H9 (cell line): ENCODE measurements at regions not wholly inside any gene's neighbourhood (a gene's known extent, or its start where the extent isn't known, plus 50 kb on each side); places are given as distances from the start of the nearest gene placed in this dataset.

Experiments
- DNase-seq: peaks from one replicate; pipeline ENCODE4 v3.0.0-alpha.2; 2017
- H2AFZ ChIP-seq: one replicate; pipeline ENCODE4 v1.6.1; 2013; ENCODE audit warnings: mild to moderate bottlenecking, low read length, control low read depth, moderate library complexity
- H2AK5ac ChIP-seq: 2 replicates; pipeline ENCODE4 v1.6.1; 2013; ENCODE audit warnings: low read length, control low read depth, mixed read lengths; ENCODE audit not compliant: insufficient read length
- H2BK120ac ChIP-seq: one replicate; pipeline ENCODE4 v1.6.1; 2013; ENCODE audit warnings: low read depth, mild to moderate bottlenecking, low read length, control low read depth, inconsistent platforms; ENCODE audit not compliant: poor library complexity, severe bottlenecking
- H2BK12ac ChIP-seq: 2 replicates; pipeline ENCODE4 v1.6.1; 2013; ENCODE audit warnings: low read length, control low read depth, mixed read lengths, low read depth; ENCODE audit not compliant: insufficient read length
- H2BK15ac ChIP-seq: 2 replicates; pipeline ENCODE4 v1.6.1; 2013; ENCODE audit warnings: low read depth, low read length, control low read depth
- H2BK20ac ChIP-seq: one replicate; pipeline ENCODE4 v1.6.1; 2013; ENCODE audit warnings: low read depth, mild to moderate bottlenecking, low read length, control low read depth, inconsistent platforms; ENCODE audit not compliant: poor library complexity, severe bottlenecking
- H2BK5ac ChIP-seq: 2 replicates; pipeline ENCODE4 v1.6.1; 2013; ENCODE audit warnings: low read length, control low read depth, mixed read lengths; ENCODE audit not compliant: insufficient read length
- H3K14ac ChIP-seq: 2 replicates; pipeline ENCODE4 v1.6.1; 2013; ENCODE audit warnings: low read length, control low read depth; ENCODE audit not compliant: insufficient read depth
- H3K18ac ChIP-seq: 2 replicates; pipeline ENCODE4 v1.6.1; 2013; ENCODE audit warnings: low read depth, mild to moderate bottlenecking, mixed read lengths, low read length, control low read depth; ENCODE audit not compliant: insufficient read length
- H3K23ac ChIP-seq: 2 replicates; pipeline ENCODE4 v1.6.1; 2013; ENCODE audit warnings: low read length, control low read depth, mixed read lengths, low read depth; ENCODE audit not compliant: insufficient read length
- H3K23me2 ChIP-seq: 2 replicates; pipeline ENCODE4 v1.6.1; 2013; ENCODE audit warnings: low read depth, mild to moderate bottlenecking, mixed read lengths, low read length, control low read depth; ENCODE audit not compliant: insufficient read length, poor library complexity, severe bottlenecking
- H3K27ac ChIP-seq: 2 replicates; pipeline ENCODE4 v1.5.1; 2013; ENCODE audit warnings: low read length, control low read depth, mixed read lengths, low read depth; ENCODE audit not compliant: insufficient read length
- H3K27me3 ChIP-seq: 2 replicates; pipeline ENCODE4 v1.6.1; 2013; ENCODE audit warnings: low read length, control low read depth, inconsistent platforms; ENCODE audit not compliant: insufficient read depth
- H3K4ac ChIP-seq: 2 replicates; pipeline ENCODE4 v1.6.1; 2013; ENCODE audit warnings: low read depth, mild to moderate bottlenecking, control low read depth, inconsistent platforms, low read length, moderate library complexity
- H3K4me1 ChIP-seq: 2 replicates; pipeline ENCODE4 v1.6.1; 2013; ENCODE audit warnings: low read length, control low read depth, inconsistent platforms; ENCODE audit not compliant: insufficient read depth
- H3K4me2 ChIP-seq: 2 replicates; pipeline ENCODE4 v1.6.1; 2013; ENCODE audit warnings: low read length, control low read depth, mixed read lengths; ENCODE audit not compliant: insufficient read length, insufficient read depth
- H3K56ac ChIP-seq: 2 replicates; pipeline ENCODE4 v1.6.1; 2013; ENCODE audit warnings: low read depth, mild to moderate bottlenecking, mixed read lengths, low read length, control low read depth; ENCODE audit not compliant: insufficient read length
- H3K79me1 ChIP-seq: 2 replicates; pipeline ENCODE4 v1.6.1; 2013; ENCODE audit warnings: low read depth, mild to moderate bottlenecking, moderate library complexity, low read length, control low read depth, inconsistent platforms; ENCODE audit not compliant: insufficient read depth, poor library complexity, severe bottlenecking
- H3K79me2 ChIP-seq: 2 replicates; pipeline ENCODE4 v1.6.1; 2013; ENCODE audit warnings: low read length, control low read depth, inconsistent platforms; ENCODE audit not compliant: insufficient read depth
- H3K9ac ChIP-seq: 2 replicates; pipeline ENCODE4 v1.6.1; 2013; ENCODE audit warnings: low read length, control low read depth, mixed read lengths; ENCODE audit not compliant: insufficient read length; ENCODE audit errors: extremely low read depth
- H3K9me3 ChIP-seq: one replicate; pipeline ENCODE4 v1.6.1; 2013; ENCODE audit warnings: low read depth, low read length, inconsistent platforms; ENCODE audit not compliant: control insufficient read depth
- H3T11ph ChIP-seq: one replicate; pipeline ENCODE4 v1.6.1; 2013; ENCODE audit warnings: mild to moderate bottlenecking, low read length, control low read depth, inconsistent platforms
- H4K20me1 ChIP-seq: one replicate; pipeline ENCODE4 v1.6.1; 2013; ENCODE audit not compliant: control insufficient read depth, insufficient read length, insufficient read depth
- H4K5ac ChIP-seq: 2 replicates; pipeline ENCODE4 v1.6.1; 2013; ENCODE audit warnings: low read depth, mild to moderate bottlenecking, mixed read lengths, low read length, control low read depth; ENCODE audit not compliant: insufficient read length
- H4K8ac ChIP-seq: replicated peaks from 2 replicates; pipeline ENCODE4 v1.6.1; 2013; ENCODE audit warnings: low read length, control low read depth, mixed read lengths, low read depth; ENCODE audit not compliant: insufficient read length
- H4K91ac ChIP-seq: 2 replicates; pipeline ENCODE4 v1.6.1; 2013; ENCODE audit warnings: low read depth, mild to moderate bottlenecking, moderate library complexity, mixed read lengths, low read length, control low read depth; ENCODE audit not compliant: insufficient read length
- H3K27ac Mint-ChIP-seq, 3 experiments: 2 replicates in 2 of 3; 3 replicates in 1 of 3; pipeline ENCODE4 v1.8.0; 2020 to 2021; ENCODE audit warnings: mixed read lengths in 3 of 3, mild to moderate bottlenecking in 1 of 3, moderate library complexity in 1 of 3
- H3K27me3 Mint-ChIP-seq: 2 replicates; pipeline ENCODE4 v1.8.0; 2021; ENCODE audit warnings: low read depth, mild to moderate bottlenecking, moderate library complexity, mixed read lengths
- H3K36me3 Mint-ChIP-seq, 3 experiments: 2 replicates in 2 of 3; 3 replicates in 1 of 3; pipeline ENCODE4 v1.8.0; 2020 to 2021; ENCODE audit warnings: low read depth in 3 of 3, mixed read lengths in 3 of 3; ENCODE audit not compliant: insufficient read depth in 1 of 3
- H3K4me1 Mint-ChIP-seq, 2 experiments: 2 replicates each; pipeline ENCODE4 v1.8.0; 2020; ENCODE audit warnings: mixed read lengths in 2 of 2
- H3K4me3 Mint-ChIP-seq, 2 experiments: 2 replicates in 1 of 2; 3 replicates in 1 of 2; pipeline ENCODE4 v1.8.0; 2020 to 2021; ENCODE audit warnings: mild to moderate bottlenecking in 2 of 2, mixed read lengths in 2 of 2, moderate library complexity in 1 of 2
- H3K9me3 Mint-ChIP-seq, 2 experiments: 2 replicates in 1 of 2; 3 replicates in 1 of 2; pipeline ENCODE4 v1.8.0; 2020; ENCODE audit warnings: mild to moderate bottlenecking in 2 of 2, mixed read lengths in 2 of 2, moderate library complexity in 1 of 2
- CTCF ChIP-seq: fragments of 200-600 bp; sonication (generic); conservative IDR thresholded peaks from 3 replicates; pipeline ENCODE4 v1.8.0; 2021; ENCODE audit warnings: antibody characterized with exemption, mild to moderate bottlenecking
- WGBS: extraction: QIAGEN DNeasy Blood & Tissue Kit; methylation state at CpG from one replicate; pipeline ENCODE4 v1.1.7; 2013; ENCODE audit warnings: missing lambda C conversion rate, low lambda C conversion rate, mixed read lengths; ENCODE audit not compliant: insufficient read length; ENCODE audit errors: extremely low coverage; 5-methylcytosine and 5-hydroxymethylcytosine counted together

DNA sequence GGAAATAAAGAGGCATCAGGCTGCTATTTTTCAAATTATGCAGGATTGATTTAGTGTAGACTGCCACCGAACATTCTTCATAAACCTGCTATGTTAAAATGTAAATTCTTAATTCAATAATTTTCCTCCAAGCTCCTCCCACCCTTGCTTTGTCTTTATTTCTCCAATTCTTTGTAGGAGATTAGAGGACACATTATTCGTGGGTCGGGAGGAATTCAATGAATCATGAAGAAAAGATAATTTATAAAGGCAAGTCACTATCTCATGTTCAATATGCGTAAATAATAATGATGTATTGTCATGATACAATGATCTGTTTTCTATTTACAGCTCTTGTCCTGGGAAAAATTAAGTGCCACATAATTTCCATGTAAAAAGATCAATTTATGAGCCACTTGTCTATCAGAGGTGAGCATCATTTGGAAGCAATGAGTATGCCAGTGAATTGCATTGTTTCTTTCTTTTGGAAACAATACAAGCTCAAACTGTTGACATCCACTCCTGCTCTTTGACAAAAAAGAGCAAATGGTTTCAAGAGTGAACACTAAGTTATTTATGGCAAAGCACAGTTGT is 148.0 kb upstream of the MITF start:
- no peak overlapping the region for H3K4ac ChIP-seq
- Mint-ChIP-seq H3K27me3 (peaks cover 1% of the 10 kb centered on the region; the same call in 1 of the 2 replicates), H3K4me3 (no peak overlapping the region), H3K36me3 (peaks cover 0 to 7% (median 0%) of the 10 kb centered on the region in 3 experiments; a peak in 3 of 7 replicates), H3K27ac (no peak overlapping the region), H3K4me1 (peaks cover 0 to 4% of the 10 kb centered on the region in 2 experiments; a peak in 1 of 4 replicates), H3K9me3 (peaks cover 3 to 7% of the 10 kb centered on the region in 2 experiments; a peak in 3 of 5 replicates)
- H3K79me2 ChIP-seq = no peaks in the 10 kb centered on the region
- H3K4me1 ChIP-seq = no peaks in the 10 kb centered on the region
- no peak overlapping the region for H2AK5ac ChIP-seq
- no peak for DNase-seq
- no peak overlapping the region for H2BK12ac ChIP-seq
- no peaks in the 10 kb centered on the region for H3K9me3 ChIP-seq
- no peak overlapping the region for H2AFZ ChIP-seq
- no peak overlapping the region for H3T11ph ChIP-seq
- H2BK120ac ChIP-seq = no peak overlapping the region
- no peaks in the 10 kb centered on the region for H4K20me1 ChIP-seq
- no peak overlapping the region for H2BK5ac ChIP-seq
- no peaks in the 10 kb centered on the region for H3K27me3 ChIP-seq
- H4K91ac ChIP-seq = no peak overlapping the region
- H3K56ac ChIP-seq = no peak overlapping the region
- no peaks in the 10 kb centered on the region for H3K79me1 ChIP-seq
- no peak for TF ChIP-seq CTCF
- no peak overlapping the region for H3K18ac ChIP-seq
- no peak overlapping the region for H3K14ac ChIP-seq
- H3K27ac ChIP-seq = no peak overlapping the region
- no peak overlapping the region for H4K8ac ChIP-seq
- H3K9ac ChIP-seq = no peak overlapping the region
- no peak overlapping the region for H3K23ac ChIP-seq
- no CpG with 5 or more reads among the region's 4 CpGs for WGBS
- no peak overlapping the region for H3K4me2 ChIP-seq
- H3K23me2 ChIP-seq = no peaks in the 10 kb centered on the region
- H2BK20ac ChIP-seq = no peak overlapping the region
- H4K5ac ChIP-seq = no peak overlapping the region
- no peak overlapping the region for H2BK15ac ChIP-seq
